BE2C (cell line): ENCODE measurements at regions not wholly inside any gene's neighbourhood (a gene's known extent, or its start where the extent isn't known, plus 50 kb on each side); places are given as distances from the start of the nearest gene placed in this dataset.

Source experiments
- DNase-seq: peaks from one replicate; pipeline ENCODE4 v3.0.0-alpha.2; 2020
- H3K27me3 ChIP-seq: fragments of 250-450 bp; sonication (Bioruptor Pico); 2 replicates; pipeline ENCODE4 v1.5.1; 2020; ENCODE audit warnings: mild to moderate bottlenecking
- H3K36me3 ChIP-seq: fragments of 250-450 bp; sonication (Bioruptor Pico); 2 replicates; pipeline ENCODE4 v1.5.1; 2020; ENCODE audit warnings: mild to moderate bottlenecking
- H3K4me1 ChIP-seq: fragments of 250-450 bp; sonication (Bioruptor Pico); 2 replicates; pipeline ENCODE4 v1.5.1; 2020
- H3K4me3 ChIP-seq: 2 replicates; pipeline ENCODE4 v1.5.1; 2011; ENCODE audit warnings: low read depth, low read length
- H3K9me3 ChIP-seq: fragments of 250-450 bp; sonication (Bioruptor Pico); 2 replicates; pipeline ENCODE4 v1.5.1; 2020
- CTCF ChIP-seq: IDR thresholded peaks from 2 replicates; pipeline ENCODE4 v1.5.1; 2012; ENCODE audit warnings: mild to moderate bottlenecking, low read depth, low read length

GRCh38 chr9:12272471-12273120 is 420.6 kb upstream of the TYRP1 start:
- Histone ChIP-seq H3K4me3 (no peak overlapping the region), H3K27me3 (no peaks in the 10 kb centered on the region), H3K36me3 (no peaks in the 10 kb centered on the region), H3K9me3 (no peaks in the 10 kb centered on the region), H3K4me1 (no peaks in the 10 kb centered on the region)
- no peak for TF ChIP-seq CTCF
- no peak for DNase-seq

GRCh38 chr9:12274577-12274976 is 418.6 kb upstream of the TYRP1 start:
- H3K4me1 ChIP-seq = no peaks in the 10 kb centered on the region
- H3K4me3 ChIP-seq = no peak overlapping the region
- no peaks in the 10 kb centered on the region for H3K36me3 ChIP-seq
- H3K27me3 ChIP-seq = no peaks in the 10 kb centered on the region
- no peak for TF ChIP-seq CTCF
- no peaks in the 10 kb centered on the region for H3K9me3 ChIP-seq
- DNase-seq = no peak

- Histone ChIP-seq H3K27me3 (no peaks in the 10 kb centered on the region), H3K36me3 (no peaks in the 10 kb centered on the region), H3K9me3 (no peaks in the 10 kb centered on the region), H3K4me1 (no peaks in the 10 kb centered on the region), H3K4me3 (no peak overlapping the region)
- TF ChIP-seq CTCF = no peak
- no peak for DNase-seq
Observed at GRCh38 chr9:12276505-12276904, 416.7 kb upstream of the TYRP1 start.

GRCh38 chr9:12289711-12290110 is 403.5 kb upstream of the TYRP1 start:
- TF ChIP-seq CTCF = no peak

GRCh38 chr9:12290166-12290869 is 402.9 kb upstream of the TYRP1 start:
- Histone ChIP-seq H3K27me3 (no peaks in the 10 kb centered on the region), H3K4me1 (no peaks in the 10 kb centered on the region)

More at GRCh38 chr9:12289711-12290110, 403.5 kb upstream of the TYRP1 start:
- Histone ChIP-seq H3K4me3 (no peak overlapping the region), H3K4me1 (no peaks in the 10 kb centered on the region), H3K36me3 (no peaks in the 10 kb centered on the region), H3K9me3 (no peaks in the 10 kb centered on the region), H3K27me3 (no peaks in the 10 kb centered on the region)
- no peak for DNase-seq

More at GRCh38 chr9:12290166-12290869, 402.9 kb upstream of the TYRP1 start:
- H3K36me3 ChIP-seq = no peaks in the 10 kb centered on the region
- no peak for DNase-seq
- H3K9me3 ChIP-seq = no peaks in the 10 kb centered on the region
- H3K4me3 ChIP-seq = no peak overlapping the region
- no peak for TF ChIP-seq CTCF
